ENCODE measurements at regions not wholly inside any gene's neighbourhood (a gene's known extent, or its start where the extent isn't known, plus 50 kb on each side); places are given as distances from the start of the nearest gene placed in this dataset.

DNA sequence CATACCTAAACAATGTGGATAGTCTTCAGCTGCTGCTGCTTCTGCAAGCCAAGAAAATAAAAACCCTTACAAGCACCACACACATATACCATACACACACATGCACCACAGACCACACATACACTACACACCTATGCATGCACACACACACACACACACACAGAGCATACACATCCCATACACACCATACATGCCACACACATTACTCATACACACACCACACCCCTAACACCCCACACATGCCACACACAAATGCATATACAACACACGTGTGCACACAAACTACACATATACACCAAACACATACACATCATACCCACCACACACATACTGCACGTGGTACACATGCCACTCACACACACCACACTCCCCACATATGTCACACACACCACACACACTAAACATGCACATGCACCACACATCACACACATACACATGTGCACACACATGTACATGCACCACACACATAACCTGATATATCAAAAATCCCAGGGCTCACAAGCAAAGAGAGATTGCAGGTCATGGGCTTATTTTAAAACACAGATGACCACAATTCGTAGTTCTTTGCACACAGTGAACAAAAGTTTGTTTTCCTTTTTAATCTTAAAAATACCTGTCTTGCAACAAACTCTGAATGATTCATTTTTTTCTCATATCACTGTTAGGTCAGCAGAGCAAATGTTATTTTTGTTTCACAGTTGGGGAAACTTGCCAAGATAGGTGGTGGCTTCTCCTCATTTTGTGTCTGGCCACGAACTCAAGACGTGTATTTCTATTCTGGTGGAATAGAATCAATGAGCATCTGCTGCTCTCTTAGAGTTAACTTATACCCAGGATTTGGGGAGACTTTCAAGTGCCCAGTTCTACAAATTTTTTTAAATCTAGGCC lies 456.6 kb downstream of the FGF9 start:
- H3K4me3 ChIP-seq (replicated peaks; ENCODE audit: low read depth, low read length) = no peak overlapping the region
- DNase-seq (ENCODE audit: low read depth) = no peak
- no peak for TF ChIP-seq CTCF (IDR thresholded peaks at IDR 0.05; ENCODE audit: low read length, missing control alignments)

GRCh38 chr13:22128441-22129408 lies 457.9 kb downstream of the FGF9 start:
- DNase-seq (ENCODE audit: low read depth) = no peak
- no peak for TF ChIP-seq CTCF (IDR thresholded peaks at IDR 0.05; ENCODE audit: low read length, missing control alignments)
- H3K4me3 ChIP-seq (replicated peaks; ENCODE audit: low read depth, low read length) = no peak overlapping the region

DNA sequence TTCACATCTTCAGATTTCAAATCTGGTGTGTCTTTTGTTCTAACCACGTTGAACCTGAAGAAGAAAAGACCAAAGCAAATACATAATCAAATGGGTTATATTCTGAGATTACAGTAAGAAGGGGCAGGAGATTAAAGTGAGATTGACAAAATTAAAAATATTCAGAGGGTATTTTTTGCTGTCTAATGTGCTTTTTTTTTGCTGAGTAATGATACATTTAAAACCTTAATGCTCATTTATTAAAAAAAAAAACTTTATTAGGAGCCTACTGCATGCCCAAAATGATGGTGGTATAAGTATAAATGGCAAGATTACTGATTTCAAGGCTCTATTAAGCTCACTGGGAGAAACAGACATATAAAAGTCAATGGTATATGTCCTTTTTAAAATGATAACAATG lies 459.4 kb downstream of the FGF9 start:
- DNase-seq (ENCODE audit: low read depth) = no peak
- no peak for TF ChIP-seq CTCF (IDR thresholded peaks at IDR 0.05; ENCODE audit: low read length, missing control alignments)
- H3K4me3 ChIP-seq (replicated peaks; ENCODE audit: low read depth, low read length) = no peak overlapping the region

DNA sequence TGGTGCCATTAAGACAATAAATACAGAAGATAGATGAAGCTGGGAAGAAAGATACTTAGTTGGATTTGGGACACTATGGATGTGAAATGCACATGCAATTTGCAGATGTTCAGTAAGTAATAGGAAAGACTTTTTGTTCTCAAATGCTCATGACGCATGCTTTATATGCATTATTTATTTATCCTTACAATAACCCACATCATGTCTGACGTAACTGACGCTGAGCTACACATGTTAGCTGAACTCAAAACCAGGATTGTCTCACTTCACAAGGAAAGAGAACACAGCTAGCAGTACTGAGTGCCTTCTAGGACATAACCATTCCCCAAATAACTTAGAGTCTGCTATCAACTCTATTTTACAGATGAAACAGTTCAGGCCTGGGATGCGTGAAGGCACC lies 463.4 kb downstream of the FGF9 start:
- H3K4me3 ChIP-seq (replicated peaks; ENCODE audit: low read depth, low read length) = no peak overlapping the region
- TF ChIP-seq CTCF (IDR thresholded peaks at IDR 0.05; ENCODE audit: low read length, missing control alignments) = no peak
- no peak for DNase-seq (ENCODE audit: low read depth)

DNA sequence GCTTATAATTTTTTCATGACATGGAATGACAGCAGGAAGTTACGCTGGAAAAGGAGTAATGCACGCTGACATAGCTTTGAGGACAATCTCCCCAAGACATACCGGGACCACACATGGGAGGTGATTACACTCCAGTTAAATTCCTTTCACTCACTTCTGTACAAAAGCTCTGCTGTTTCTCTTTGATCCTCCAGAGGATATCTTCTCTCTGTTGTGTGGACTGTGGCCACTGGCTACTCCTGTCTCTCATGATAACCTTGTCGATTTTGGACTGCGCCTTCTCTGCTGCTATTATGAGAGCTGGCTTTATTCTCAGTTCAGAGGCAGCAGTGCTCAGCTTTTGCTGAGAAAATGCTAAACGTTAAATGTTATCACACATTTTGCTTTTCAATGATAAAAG lies 464.6 kb downstream of the FGF9 start:
- no peak for DNase-seq (ENCODE audit: low read depth)
- TF ChIP-seq CTCF (IDR thresholded peaks at IDR 0.05; ENCODE audit: low read length, missing control alignments) = no peak
- H3K4me3 ChIP-seq (replicated peaks; ENCODE audit: low read depth, low read length) = no peak overlapping the region

DNA sequence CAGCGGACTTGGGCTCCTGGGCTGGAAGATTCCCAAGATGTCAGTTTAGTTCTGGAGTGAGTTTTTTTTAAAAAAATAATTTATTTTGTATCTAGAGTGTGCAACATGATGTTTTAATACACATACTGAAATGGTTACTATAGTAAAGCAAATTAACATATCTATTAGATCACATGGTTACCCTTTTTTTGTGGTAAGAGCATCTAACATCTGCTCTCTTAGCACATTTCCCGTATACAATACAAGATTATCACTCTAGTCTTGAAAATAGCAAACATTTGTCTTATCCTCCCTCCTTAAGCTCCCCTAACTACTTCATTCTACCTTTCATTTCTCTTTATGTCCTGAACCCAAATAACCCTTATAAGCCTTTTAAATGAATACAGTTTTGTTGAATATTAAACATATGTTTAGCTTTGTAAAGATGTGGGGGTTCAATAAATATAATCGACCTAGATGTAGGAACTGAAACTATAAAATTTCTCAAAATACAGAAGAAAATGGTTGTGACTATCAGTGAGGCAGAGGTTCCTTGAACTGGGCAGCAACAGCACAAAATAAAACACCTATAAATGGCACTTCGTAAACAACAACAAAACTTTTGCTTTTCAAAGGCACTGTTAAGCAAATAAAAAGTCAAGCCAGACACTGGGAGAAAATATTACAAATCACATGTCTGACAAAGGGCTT lies 466.6 kb downstream of the FGF9 start:
- H3K4me3 ChIP-seq (replicated peaks; ENCODE audit: low read depth, low read length) = no peak overlapping the region
- no peak for TF ChIP-seq CTCF (IDR thresholded peaks at IDR 0.05; ENCODE audit: low read length, missing control alignments)
- no peak for DNase-seq (ENCODE audit: low read depth)
